NOMO-1 treated with dmso at 0.1 percent for 144 hours (cell line): ENCODE measurements at regions not wholly inside any gene's neighbourhood (a gene's known extent, or its start where the extent isn't known, plus 50 kb on each side); places are given as distances from the start of the nearest gene placed in this dataset.
"Not testable (repeated sequence)": the region's sequence is repeated elsewhere in the genome, so short reads cannot be mapped to it uniquely, and the experiment has no call there.

Source experiments
- DNase-seq: peaks from one replicate; lab custom pipeline; 2025; ENCODE audit not compliant: unreplicated experiment; lab: John Stamatoyannopoulos, UW

DNA sequence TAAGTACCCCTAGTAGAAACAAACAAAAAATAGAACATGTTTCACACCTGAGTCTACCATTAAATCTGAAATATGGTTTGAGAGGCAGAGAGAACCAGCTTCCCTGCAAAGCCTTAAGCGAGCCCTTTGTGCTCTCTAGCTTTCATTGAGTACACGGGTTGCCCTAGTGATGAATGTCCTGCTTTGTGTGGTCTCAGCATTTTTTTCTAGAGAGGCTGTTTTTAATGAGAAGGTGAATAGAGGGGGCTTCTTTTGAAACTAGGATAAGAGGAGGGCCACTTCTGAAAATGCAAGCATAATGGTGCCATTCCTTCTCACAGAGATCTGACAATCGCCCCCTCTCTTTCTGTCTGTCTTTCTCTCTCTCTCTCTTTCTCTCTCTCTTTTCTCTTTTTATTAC, 131.3 kb downstream of the MACIR start:
- no peak for DNase-seq

DNA sequence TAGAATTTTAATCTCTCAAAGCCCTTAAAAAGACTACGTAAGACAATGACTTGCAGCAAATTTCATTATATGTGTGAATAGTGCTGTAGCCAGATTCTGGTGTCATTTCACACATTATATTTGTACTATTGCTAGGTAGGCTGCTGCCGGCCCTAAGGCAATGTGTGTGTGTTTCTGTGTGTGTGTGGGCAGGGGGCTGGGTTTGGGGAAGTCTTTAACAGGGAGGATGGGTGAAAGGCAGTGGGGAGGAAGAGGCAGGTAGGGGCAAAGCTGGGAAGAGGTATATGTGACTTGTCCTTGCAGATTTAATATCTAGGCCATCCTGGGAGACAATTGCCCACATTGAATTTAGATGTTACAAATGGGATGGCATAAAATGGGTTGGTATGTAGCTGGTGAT, 130.8 kb downstream of the MACIR start:
- no peak for DNase-seq

DNA sequence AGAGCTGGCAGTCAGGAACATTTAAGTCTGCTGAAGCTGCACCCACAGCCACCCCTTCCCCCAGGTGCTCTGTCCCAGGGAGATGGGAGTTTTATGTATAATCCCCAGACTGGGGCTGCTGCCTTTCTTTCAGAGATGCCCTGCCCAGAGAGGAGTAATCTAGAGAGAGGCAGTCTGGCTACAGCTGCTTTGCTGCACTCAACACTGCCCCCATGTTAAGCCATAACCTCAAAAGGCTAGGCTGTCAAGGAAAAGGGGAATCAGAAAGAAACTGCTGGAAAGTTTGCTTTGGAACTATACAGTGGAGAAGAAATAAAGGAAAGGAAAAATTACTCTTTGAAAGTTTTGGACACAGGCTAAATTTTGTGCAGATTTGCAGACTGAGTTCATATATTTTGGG, 127.2 kb downstream of the MACIR start:
- DNase-seq = no peak

DNA sequence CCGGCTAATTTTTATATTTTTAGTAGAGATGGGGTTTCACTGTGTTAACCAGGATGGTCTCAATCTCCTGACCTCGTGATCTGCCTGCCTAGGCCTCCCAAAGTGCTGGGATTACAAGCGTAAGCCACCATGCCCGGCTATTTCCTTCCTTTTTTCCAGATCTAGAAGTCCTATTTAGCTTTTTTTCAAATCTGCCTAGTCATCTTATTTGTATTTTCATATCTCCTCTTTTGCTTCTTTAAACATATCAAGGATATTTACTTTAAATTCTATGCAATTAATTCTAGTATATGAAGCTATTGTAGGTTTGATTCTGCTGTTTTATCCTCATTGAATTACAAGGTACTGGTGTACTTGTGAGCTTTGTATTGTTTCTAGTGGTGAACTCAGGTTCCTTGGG, 119.1 kb downstream of the MACIR start:
- not testable (repeated sequence) for DNase-seq

DNA sequence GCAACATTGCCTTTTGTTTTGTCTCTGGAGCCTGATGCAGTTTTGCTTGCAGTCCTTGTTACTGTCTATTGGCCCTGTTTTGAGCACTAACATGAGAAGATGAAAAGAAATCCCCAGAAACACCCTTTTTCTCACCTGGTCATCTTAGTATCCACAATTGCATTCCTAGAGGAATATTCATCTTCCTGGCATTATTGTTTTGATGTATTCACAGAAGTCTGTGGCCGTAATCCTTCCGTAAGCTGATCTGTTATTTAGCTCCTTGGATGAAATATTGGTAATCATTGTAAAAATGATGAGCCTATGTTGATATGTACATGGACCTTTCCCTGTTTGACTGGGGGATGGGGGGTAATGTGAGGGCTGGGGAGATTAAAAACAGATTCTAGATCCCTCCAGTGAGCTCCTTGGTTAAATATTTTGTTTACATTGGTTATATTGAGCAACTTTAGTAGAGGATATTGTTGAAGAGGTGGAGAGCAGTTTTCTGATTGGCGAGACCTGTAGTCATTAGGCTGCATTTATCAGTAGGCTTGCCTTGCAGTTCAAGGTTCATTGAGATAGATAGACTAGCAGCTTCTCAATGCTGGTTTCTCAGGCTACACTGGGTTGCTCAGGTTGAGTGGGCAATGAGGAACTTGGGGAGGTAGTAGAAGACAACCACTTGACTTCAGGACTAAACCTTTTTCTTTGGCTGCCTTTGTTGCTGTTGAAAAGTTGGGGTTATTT, 117.5 kb downstream of the MACIR start:
- DNase-seq = no peak

DNA sequence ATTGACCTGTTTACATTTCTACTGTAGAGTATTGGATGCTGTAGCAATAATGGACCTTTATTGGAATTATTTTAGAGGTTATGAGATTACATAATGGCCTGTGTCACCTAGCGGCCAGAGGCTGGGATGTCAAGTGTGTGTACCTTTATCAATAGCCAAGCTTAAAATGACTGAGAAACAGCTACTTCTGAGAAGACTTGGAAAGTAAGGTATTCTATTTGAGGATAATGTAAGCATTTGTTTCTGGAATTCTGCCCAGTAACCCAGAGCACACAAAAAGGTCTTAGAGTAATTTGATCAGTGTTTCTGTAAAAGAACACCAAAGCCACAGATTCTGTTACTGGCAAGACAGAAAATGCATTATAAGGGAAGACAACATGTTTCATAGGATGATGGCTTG, 116.8 kb downstream of the MACIR start:
- DNase-seq = no peak

DNA sequence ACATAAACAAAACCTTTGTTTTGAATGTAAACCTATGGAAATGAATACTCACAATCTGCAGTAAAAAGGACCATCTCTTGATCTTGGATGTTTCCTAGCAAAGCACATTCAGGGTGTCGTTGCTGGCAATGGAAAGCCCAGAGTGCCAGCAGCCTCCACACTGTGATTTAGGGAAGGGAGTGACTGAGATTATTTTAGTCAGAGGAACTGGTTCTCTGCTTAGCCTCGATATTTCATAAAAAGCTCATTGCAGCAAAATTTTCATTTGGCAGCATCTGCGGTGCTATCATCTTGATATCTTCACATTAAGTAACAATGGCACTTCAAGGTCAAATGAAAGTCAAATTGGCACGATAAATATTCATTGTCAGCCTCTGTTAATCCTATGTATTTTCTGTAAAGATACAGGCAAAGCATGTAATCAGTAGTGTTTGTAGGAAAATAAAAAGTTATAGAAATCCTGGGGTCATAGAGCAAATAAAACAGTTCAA, 116.0 kb downstream of the MACIR start:
- DNase-seq = no peak

DNA sequence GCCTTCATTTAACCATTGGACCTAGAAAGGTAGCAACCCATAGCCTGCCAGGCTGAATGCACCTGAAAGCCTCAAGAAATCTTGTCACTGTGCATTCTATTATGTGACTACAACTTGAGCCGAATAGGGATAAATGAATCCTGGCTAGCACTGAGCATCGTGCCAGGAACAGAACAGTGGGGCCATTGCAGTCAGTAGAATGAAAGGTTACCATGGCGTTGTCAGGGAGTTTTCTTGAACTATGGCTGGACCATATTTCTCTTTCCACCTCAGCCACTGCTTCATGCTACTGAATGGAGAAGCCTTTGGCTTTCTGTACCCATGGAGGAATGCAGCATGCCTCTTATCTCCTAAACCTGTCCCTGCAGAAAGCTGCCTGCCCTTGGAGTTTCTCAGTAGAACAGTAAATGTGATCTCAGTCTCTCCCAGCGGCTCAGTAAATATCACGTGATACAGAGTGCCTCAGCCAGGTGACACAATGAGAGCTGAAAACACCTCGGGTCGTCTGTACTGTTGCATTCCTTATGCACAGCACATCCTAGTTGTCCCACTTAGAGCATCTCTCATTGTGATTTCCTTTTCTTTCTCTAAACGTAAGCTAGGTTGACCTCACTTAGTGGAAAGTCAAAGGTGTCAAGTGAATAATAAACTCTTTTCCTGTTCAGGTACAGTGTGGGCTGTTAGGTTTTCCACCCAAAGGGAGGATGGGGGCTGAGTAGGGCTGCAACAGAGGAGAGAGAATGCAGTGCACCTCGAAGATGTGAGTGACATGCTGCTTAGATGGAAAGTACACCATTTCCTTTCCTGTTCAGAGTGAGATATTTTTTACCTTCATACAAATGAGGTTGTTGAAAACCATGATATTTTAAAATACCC, 115.3 kb downstream of the MACIR start:
- no peak for DNase-seq

DNA sequence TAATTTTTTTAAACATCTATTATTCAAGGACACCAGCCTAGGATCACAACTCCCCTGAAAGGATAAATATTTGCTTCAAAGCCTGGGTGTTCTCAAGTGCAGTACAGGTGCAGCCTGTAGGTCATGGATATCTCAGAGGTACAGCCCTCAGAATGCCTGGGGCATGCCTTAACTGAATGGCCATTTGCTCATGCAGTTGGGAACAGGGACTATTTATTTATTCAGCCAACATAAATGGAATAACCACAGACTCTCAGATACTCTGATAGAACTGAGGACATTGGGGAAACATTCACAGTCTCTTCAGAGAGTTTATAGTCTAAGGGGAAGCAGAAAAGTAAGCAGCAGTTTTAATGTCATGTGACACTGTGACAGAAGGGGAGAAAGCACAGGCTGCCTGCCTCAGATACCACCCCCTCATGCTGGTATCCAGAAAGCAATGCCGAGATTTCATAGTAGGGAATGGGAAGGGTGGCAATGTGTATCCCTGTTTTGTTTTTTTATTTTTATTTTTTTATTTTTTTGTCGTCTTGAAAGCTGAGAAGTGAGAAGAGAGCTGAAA, 112.6 kb downstream of the MACIR start:
- DNase-seq = no peak

DNA sequence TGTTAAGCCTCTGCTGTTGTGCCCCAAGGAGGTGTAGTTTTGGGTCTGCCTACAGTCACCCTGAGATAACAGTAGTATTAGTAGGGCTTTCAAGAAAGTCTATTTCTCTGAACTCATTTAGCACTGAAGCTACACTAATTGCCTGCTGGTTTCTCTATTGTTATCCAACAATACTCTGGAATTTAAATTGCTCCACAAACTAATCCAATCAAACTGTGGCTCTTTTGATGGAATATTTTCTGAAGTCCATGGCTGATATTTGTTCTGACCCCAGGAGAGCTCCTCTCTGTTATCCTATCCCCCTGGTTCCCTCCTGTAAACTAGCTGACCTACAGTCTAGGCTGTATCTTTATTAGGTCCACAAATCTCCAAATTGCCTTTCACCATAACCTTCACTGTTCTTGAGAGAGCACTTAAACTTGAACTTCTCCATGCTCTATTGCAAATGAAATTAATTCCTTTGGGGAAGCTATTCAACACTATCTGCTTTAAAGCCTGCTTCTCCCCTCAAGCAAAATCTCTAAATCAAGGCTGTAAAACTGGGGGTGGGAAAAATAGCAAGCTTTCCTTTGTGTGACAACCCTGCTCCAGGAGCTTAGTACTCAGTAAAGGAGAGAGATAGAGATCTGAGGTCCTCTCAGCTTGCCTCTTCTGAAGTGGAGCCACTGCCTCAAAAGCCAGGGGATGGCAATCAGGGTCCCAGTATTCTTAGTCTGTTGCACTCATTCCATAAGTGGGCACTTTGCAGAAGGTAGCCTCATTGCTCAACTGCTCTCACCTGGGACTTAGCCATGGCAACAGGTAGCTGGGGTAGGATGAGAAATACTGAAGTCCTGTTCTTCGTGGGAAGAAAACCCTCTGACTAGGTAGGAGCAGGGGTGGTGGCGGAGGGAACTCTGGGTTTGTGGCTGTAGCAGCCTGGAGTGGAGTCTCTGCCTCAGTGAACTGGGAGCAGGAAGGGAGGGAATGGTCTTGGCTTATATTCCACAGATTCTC, 110.9 kb downstream of the MACIR start:
- DNase-seq = no peak

DNA sequence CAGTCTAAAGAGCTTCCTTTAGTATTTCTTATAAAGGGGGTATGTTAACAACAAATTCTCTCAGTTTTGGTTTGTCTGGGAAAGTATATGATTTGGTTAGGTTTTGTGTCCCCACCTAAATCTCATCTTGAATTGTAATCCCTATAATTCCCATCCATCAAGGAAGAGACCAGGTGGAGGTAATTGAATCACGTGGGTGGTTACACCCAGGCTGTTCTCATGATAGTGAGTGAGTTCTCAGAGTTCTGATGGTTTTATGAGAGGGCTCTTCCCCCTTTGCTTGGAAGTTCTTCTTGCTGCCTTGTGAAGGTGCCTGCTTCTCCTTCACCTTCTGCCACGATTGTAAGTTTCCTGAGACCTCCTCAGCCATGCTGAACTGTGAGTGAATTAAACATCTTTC, 109.1 kb downstream of the MACIR start:
- DNase-seq = no peak

DNA sequence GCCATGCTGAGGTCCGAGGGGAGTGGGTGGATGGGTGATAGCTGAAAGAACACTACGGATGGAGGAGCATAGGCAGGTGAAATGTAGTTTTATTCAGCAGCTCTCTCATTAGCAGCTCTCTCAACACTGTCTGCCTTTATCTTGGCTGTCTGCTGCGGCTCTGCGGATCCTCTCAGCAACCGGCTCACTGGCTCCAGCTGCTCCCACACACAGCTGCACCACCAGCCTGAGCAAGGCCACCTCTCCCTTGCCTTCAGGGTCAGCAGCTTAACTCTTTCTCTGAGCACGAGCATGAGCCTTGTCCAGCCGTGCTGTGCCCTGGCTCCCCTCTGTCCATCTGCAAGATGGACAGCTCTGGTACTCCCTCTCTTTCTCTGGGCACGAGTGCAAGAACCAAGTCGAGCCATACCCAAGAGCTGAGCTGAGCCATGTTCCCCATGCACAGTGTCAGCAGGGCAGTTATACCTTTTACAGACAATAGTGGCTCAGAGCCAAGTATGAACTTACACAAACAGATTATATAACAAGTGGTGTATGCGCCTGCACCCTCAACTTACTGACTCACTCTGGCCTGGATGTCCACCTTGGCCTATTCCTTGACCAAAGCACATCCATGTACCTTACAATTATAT, 108.5 kb downstream of the MACIR start:
- no peak for DNase-seq

DNA sequence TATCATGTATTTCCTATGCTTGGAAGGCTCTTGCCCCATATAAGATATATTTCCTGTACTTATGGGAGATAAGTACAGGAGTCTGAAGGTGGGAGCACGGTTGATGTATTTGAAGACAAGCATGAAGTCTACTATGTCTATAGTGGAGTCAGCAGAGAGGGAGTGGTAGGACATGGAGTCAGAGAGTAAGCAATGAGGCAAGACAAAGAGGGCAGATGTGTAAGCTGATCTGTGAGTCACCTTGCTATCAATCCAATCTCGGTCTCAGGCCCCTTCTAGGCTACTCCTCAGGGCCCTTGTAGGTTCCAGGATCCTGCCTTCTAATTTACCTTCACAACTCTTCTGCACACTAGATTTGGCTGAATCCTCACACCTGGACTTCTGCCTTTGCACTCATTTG, 105.5 kb downstream of the MACIR start:
- no peak for DNase-seq

DNA sequence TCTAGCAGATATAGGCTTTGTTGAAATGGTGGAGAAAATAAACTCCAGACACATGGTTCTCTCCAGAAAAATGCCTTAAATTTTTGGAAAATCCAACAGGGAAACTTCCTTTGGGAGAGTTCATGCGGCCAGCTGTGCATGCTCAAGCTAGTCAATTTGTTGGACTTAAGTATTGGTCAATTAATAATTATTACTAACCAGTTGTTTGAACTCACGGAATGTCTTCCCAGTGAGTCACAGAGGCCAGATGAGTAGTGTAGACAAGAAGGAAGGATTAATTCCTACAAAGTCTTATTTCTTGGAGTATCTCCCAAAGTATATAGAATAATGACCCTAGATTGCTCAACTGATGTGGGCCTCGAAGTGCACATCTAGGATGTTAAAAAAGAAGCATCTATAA, 103.6 kb downstream of the MACIR start:
- no peak for DNase-seq

DNA sequence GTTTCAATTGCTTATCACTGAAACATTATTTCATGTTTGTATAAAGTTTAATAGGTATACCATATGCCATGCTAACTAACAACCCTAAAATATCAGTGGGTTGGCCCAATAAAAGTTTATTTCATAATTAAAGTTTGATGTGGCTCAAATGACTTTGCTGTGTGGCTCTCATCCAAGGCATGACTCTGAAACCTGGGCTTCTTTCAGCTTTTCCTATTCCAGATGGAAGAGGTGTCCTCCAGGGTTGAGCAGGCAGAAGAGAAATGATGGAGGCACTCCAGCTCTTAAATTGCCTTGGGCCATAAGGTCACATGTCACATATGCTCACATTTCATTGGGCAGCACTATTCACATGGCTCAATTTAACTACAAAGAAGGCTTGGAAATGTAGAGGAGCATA, 101.9 kb downstream of the MACIR start:
- DNase-seq = no peak

DNA sequence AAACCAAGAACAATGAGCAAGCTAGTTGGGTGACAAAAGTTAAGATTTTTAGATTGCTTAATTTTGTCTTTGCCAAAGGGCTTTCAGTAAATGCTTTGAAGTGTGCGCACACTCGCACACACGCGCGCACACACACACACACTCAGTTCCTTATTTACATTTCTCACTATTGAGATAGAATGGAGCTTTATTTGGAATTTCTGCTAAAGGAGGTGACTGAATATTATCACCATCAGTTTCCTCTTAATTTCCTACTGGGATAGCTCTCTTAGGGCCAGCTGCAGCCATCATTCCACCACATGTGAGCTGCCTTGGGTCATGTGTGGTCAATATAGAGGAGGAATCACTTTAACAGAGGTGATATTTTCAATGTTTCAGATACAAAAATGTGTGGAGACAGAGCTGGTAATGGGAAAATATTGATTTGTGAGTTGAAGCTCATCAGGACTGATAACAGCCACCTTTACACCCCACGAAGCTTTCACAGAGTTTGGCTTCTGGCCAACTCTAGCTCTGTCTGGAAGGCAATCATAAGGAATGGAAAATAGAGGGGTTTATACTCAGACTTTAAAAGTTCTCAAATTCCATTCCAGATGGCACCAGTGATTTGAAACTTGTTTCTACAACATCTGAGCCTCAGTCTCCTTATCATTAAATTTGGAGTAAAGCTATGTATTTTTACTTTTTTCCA, 99.9 kb downstream of the MACIR start:
- no peak for DNase-seq

DNA sequence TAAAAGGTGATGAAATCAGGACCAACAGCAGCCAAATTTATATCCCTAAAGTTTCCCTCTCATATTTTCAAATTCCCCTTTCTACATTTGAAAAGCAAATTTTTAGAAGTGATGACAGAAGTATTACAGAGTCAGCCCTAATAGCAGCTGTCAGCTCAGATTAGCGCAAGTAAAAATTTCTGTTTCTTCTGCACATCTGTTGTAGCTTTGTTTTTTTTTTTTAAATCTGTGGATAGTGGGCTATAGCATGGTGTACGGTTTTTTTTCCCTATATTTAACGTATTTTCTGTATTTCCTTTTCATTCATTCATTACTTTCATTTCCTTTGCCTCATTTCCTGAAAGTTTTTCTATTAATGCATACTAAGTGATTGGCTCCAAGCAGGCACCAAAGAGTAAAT, 99.1 kb downstream of the MACIR start:
- no peak for DNase-seq

DNA sequence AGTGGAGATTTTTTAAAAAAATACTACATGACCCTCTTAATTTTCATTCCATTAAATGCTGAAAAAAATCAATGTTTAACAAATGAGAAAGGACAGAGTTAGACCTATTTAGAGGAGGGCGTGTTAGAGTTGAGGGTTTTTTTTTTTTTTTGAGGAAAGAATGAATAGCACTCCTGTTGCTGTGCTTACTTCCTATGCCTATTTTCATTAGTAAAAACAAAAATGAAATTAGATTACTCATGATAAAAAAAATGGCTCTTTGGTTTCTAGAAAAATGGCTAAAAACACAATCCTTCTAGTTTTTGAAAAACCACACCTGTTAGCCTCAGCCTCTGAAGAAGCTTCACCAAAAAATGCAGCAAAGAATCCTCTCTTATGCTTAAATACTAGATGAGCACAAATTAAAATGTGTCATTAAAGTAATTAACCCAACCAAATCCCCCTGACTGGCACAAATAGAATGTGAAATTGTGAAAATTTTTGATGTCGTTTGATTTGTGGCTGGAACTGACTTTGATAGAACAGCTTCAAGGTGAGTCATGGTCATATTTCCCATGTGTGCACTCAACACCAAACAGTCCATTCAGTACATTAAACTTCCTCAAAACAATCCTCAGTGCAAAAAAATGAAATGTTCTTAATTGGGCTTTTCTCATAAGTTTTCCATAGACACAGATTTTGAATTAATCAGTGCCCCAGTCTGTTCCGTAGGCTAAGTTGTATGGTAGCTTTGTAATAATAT, 98.0 kb downstream of the MACIR start:
- DNase-seq = no peak

DNA sequence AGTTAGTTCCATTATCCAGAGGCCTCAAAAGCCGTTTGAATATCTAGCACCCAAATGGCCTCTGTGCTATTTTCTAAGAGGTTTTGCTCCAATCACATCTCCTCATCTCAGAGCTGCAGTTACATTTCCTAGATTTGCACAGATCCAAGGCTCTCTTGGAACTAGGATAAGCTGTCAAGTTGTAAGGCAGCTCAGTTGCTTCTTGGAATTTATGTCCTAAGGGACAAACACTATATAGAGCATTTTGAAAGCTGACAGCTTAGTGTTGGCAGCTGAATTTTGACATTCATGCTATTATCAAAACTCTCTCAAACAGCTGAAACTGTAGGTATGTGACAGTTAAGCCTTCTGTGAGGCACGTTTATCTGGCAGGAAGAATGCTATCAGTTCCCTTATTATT, 97.0 kb downstream of the MACIR start:
- no peak for DNase-seq
